GM12878 (cell line): ENCODE measurements at regions not wholly inside any gene's neighbourhood (a gene's known extent, or its start where the extent isn't known, plus 50 kb on each side); places are given as distances from the start of the nearest gene placed in this dataset.

ENCODE experiments used
- CTCF ChIP-seq, 3 experiments: IDR thresholded peaks in 2 of 3; conservative IDR thresholded peaks in 1 of 3; 2 replicates each; pipeline ENCODE4 v1.5.1; 2011; ENCODE audit warnings: low read depth in 3 of 3, low read length in 3 of 3, mild to moderate bottlenecking in 3 of 3, control low read depth in 2 of 3, moderate library complexity in 2 of 3, inconsistent platforms in 1 of 3, mixed read lengths in 1 of 3; ENCODE audit not compliant: control insufficient read depth in 2 of 3, insufficient read depth in 1 of 3; ENCODE audit errors: extremely low read depth in 1 of 3
- POLR2A ChIP-seq: IDR thresholded peaks from 2 replicates; pipeline ENCODE4 v1.6.1; 2011; ENCODE audit warnings: low read depth, mild to moderate bottlenecking, low read length
- POLR2AphosphoS2 ChIP-seq: IDR thresholded peaks from 2 replicates; pipeline ENCODE4 v1.6.1; 2011; ENCODE audit warnings: low read depth, mild to moderate bottlenecking, low read length, improper control_type of control experiment, moderate library complexity
- POLR2AphosphoS5 ChIP-seq: IDR thresholded peaks from 2 replicates; pipeline ENCODE4 v1.6.1; 2011; ENCODE audit warnings: mild to moderate bottlenecking, low read length, inconsistent platforms
- SUZ12 ChIP-seq: fragments of 200-600 bp; sonication (generic); IDR thresholded peaks from one replicate; pipeline ENCODE4 v1.6.1; 2018; ENCODE audit warnings: antibody characterized with exemption, mild to moderate bottlenecking; ENCODE audit not compliant: unreplicated experiment
- USF2 ChIP-seq: IDR thresholded peaks from 2 replicates; pipeline ENCODE4 v1.6.1; 2011; ENCODE audit warnings: low read depth, low read length, improper control_type of control experiment, borderline replicate concordance

DNA sequence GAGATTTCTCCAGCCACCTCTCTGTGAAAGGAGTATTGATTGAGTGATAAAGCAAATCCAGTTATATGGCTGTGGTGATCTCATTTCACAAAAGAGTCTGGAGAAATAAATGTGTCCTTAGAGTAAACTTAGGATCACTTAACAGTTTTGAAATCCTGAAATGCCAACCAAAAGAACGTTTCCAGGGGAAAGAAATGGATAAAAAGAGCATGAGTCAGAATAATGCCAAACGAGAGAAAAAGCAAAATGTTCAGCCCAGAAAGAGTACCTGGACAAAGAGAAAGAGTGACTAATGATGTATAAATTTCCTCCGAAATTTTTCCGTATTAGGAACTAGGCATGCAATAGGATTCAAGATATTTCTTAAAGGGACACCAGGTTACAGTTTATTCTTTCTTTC, 463.1 kb upstream of the CDH10 start:
- TF ChIP-seq CTCF (IDR thresholded peaks at IDR 0.05 in 2 of 3, conservative IDR thresholded peaks at IDR 0.05 in 1 of 3; ENCODE audit: control insufficient read depth in 2 of 3, extremely low read depth in 1 of 3, insufficient read depth in 1 of 3, low read depth in 3 of 3, low read length in 3 of 3) = no peak
- no peak for TF ChIP-seq POLR2AphosphoS2
- TF ChIP-seq SUZ12 = no peak
- no peak for TF ChIP-seq USF2
- no peak for TF ChIP-seq POLR2AphosphoS5
- TF ChIP-seq POLR2A = no peak
